Smooth muscle cell (in vitro differentiated cells): ENCODE measurements at regions not wholly inside any gene's neighbourhood (a gene's known extent, or its start where the extent isn't known, plus 50 kb on each side); places are given as distances from the start of the nearest gene placed in this dataset.

Experiments
- DNase-seq: peaks from one replicate; lab custom pipeline; 2025; ENCODE audit not compliant: unreplicated experiment; lab: John Stamatoyannopoulos, UW
- H2AFZ ChIP-seq: fragments of 200-600 bp; sonication (generic); 2 replicates; pipeline ENCODE4 v1.6.0; 2016; ENCODE audit warnings: antibody characterized with exemption, low read depth, mild to moderate bottlenecking
- H3F3A ChIP-seq: fragments of 200-600 bp; sonication (generic); 2 replicates; pipeline ENCODE4 v1.6.0; 2017; ENCODE audit warnings: antibody characterized with exemption, low read depth
- H3K27ac ChIP-seq: fragments of 200-600 bp; sonication (generic); 2 replicates; pipeline ENCODE4 v1.5.1; 2016; ENCODE audit warnings: low read depth, mild to moderate bottlenecking
- H3K27me3 ChIP-seq: fragments of 200-600 bp; sonication (generic); 2 replicates; pipeline ENCODE4 v1.6.1; 2016; ENCODE audit warnings: low read depth, mild to moderate bottlenecking
- H3K36me3 ChIP-seq: fragments of 200-600 bp; sonication (generic); 2 replicates; pipeline ENCODE4 v1.5.1; 2016; ENCODE audit warnings: low read depth
- H3K4me1 ChIP-seq: fragments of 200-600 bp; sonication (generic); 2 replicates; pipeline ENCODE4 v1.5.1; 2016; ENCODE audit warnings: low read depth
- H3K4me2 ChIP-seq: fragments of 200-600 bp; sonication (generic); 2 replicates; pipeline ENCODE4 v1.6.0; 2016; ENCODE audit warnings: mild to moderate bottlenecking
- H3K4me3 ChIP-seq: fragments of 200-600 bp; sonication (generic); 2 replicates; pipeline ENCODE4 v1.5.1; 2016; ENCODE audit warnings: mild to moderate bottlenecking
- H3K79me2 ChIP-seq: fragments of 200-600 bp; sonication (generic); 2 replicates; pipeline ENCODE4 v1.6.0; 2016; ENCODE audit warnings: low read depth, mild to moderate bottlenecking
- H3K9ac ChIP-seq: fragments of 200-600 bp; sonication (generic); 2 replicates; pipeline ENCODE4 v1.6.0; 2016; ENCODE audit warnings: low read depth
- H3K9me3 ChIP-seq: fragments of 200-600 bp; sonication (generic); replicated peaks from 2 replicates; pipeline ENCODE4 v1.5.1; 2016; ENCODE audit warnings: low read depth
- H4K20me1 ChIP-seq: fragments of 200-600 bp; sonication (generic); 2 replicates; pipeline ENCODE4 v1.6.0; 2016; ENCODE audit warnings: low read depth
- WGBS: methylation state at CpG from one replicate; pipeline ENCODE4 v1.1.7; 2016; ENCODE audit warnings: low lambda C conversion rate; 5-methylcytosine and 5-hydroxymethylcytosine counted together
- TF ChIP-seq, protein P1 (sequence below): fragments of 200-600 bp; sonication (generic); IDR thresholded peaks from 2 replicates; pipeline ENCODE4 v1.5.1; 2017; ENCODE audit warnings: borderline replicate concordance, mild to moderate bottlenecking, antibody characterized with exemption; ENCODE audit not compliant: insufficient read depth, poor library complexity, severe bottlenecking

GRCh38 chr3:82839871-82840270 is 1078.4 kb upstream of the GBE1 start:
- H3K27me3 ChIP-seq, result no peaks in the 10 kb centered on the region
- TF ChIP-seq, protein P1, sequence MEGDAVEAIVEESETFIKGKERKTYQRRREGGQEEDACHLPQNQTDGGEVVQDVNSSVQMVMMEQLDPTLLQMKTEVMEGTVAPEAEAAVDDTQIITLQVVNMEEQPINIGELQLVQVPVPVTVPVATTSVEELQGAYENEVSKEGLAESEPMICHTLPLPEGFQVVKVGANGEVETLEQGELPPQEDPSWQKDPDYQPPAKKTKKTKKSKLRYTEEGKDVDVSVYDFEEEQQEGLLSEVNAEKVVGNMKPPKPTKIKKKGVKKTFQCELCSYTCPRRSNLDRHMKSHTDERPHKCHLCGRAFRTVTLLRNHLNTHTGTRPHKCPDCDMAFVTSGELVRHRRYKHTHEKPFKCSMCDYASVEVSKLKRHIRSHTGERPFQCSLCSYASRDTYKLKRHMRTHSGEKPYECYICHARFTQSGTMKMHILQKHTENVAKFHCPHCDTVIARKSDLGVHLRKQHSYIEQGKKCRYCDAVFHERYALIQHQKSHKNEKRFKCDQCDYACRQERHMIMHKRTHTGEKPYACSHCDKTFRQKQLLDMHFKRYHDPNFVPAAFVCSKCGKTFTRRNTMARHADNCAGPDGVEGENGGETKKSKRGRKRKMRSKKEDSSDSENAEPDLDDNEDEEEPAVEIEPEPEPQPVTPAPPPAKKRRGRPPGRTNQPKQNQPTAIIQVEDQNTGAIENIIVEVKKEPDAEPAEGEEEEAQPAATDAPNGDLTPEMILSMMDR, result no peak
- H3K9me3 ChIP-seq, result no peaks in the 10 kb centered on the region
- no peaks in the 10 kb centered on the region for H3F3A ChIP-seq
- H3K36me3 ChIP-seq, result no peaks in the 10 kb centered on the region
- no peaks in the 10 kb centered on the region for H3K79me2 ChIP-seq
- no peak overlapping the region for H3K9ac ChIP-seq
- no peak overlapping the region for H3K27ac ChIP-seq
- no peaks in the 10 kb centered on the region for H3K4me1 ChIP-seq
- H3K4me3 ChIP-seq, result no peak overlapping the region
- DNase-seq, result no peak
- no peaks in the 10 kb centered on the region for H4K20me1 ChIP-seq
- no peak overlapping the region for H3K4me2 ChIP-seq
- H2AFZ ChIP-seq, result no peak overlapping the region

DNA sequence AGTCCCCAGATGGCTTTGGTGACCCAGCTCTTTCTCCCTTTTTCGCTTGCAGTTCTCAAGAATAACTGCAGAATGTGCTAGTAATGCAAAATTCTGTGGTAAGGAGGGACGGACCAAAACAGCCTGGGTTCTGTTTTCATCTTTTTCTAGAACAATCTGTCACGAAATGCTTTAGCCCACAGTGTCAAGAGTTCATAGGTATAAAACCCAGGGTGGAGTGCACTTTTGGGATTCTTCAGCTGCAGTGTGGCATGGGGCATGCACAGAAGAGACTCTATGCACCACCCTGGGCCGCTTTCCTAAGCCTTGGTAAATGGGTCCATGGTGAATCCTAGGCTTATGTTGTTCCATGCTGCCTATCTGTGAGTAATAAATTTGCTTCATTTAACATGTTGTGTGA is 1072.7 kb upstream of the GBE1 start:
- DNase-seq, result no peak
- 90% methylated on average over 4 of the region's 4 CpGs for WGBS
- no peaks in the 10 kb centered on the region for H4K20me1 ChIP-seq
- H3K9ac ChIP-seq, result no peak overlapping the region
- H3K4me3 ChIP-seq, result no peak overlapping the region
- no peaks in the 10 kb centered on the region for H3K4me1 ChIP-seq
- H3K27me3 ChIP-seq, result no peaks in the 10 kb centered on the region
- H2AFZ ChIP-seq, result no peak overlapping the region
- no peaks in the 10 kb centered on the region for H3K79me2 ChIP-seq
- H3F3A ChIP-seq, result no peaks in the 10 kb centered on the region
- H3K4me2 ChIP-seq, result no peak overlapping the region
- TF ChIP-seq, protein P1, result no peak
- no peak overlapping the region for H3K27ac ChIP-seq
- no peaks in the 10 kb centered on the region for H3K36me3 ChIP-seq
- no peaks in the 10 kb centered on the region for H3K9me3 ChIP-seq

DNA sequence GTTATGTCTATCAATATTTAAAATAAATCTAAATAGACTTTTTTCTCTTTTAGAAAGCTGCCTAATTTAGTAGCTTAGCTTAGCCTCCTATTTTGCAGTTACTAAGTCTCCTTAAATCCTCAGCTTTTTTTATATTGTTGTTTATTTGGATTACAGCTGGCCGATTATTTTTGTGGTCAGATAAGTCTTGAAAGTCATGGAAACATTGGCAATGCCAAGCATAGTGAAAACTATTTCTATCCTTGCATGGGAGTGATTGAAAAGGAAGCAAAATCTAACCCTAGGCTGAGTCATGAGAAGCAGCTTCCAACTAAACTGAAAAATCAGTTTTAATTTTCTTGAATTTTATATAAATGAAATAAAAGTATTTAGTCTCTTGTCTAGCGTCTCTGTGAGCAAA is 1063.0 kb upstream of the GBE1 start:
- H3F3A ChIP-seq, result no peaks in the 10 kb centered on the region
- no peaks in the 10 kb centered on the region for H3K36me3 ChIP-seq
- no peak overlapping the region for H3K4me3 ChIP-seq
- H3K27me3 ChIP-seq, result no peaks in the 10 kb centered on the region
- H3K9ac ChIP-seq, result no peak overlapping the region
- no peaks in the 10 kb centered on the region for H3K4me1 ChIP-seq
- no peak overlapping the region for H3K27ac ChIP-seq
- DNase-seq, result no peak
- no peak overlapping the region for H2AFZ ChIP-seq
- H3K4me2 ChIP-seq, result no peak overlapping the region
- H3K79me2 ChIP-seq, result no peaks in the 10 kb centered on the region
- TF ChIP-seq, protein P1, result no peak
- WGBS, result 57% methylated on average over 2 of the region's 2 CpGs
- H3K9me3 ChIP-seq, result no peaks in the 10 kb centered on the region
- no peaks in the 10 kb centered on the region for H4K20me1 ChIP-seq

DNA sequence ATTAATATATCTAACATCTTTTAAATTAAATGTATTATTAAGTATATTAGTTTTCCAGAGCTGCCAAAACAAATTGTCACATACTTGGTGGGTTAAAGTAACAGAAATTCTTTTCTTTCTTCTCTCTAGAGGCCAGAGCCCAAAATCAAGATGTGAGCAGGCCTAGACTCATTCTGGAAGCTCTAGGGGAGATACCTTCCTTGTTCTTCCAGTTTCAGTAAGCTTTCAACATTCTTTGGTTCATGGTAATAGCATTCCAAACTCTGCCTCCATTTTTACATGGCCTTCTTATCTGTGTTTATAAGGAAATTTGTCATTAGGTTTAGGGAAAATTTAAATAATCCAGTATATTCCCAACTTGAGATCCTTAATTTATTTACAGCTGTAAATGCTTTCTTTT is 1054.6 kb upstream of the GBE1 start:
- no peak overlapping the region for H3K4me3 ChIP-seq
- no peaks in the 10 kb centered on the region for H3K9me3 ChIP-seq
- H2AFZ ChIP-seq, result no peak overlapping the region
- H4K20me1 ChIP-seq, result no peaks in the 10 kb centered on the region
- H3K4me1 ChIP-seq, result no peaks in the 10 kb centered on the region
- no peak overlapping the region for H3K4me2 ChIP-seq
- no peaks in the 10 kb centered on the region for H3F3A ChIP-seq
- H3K9ac ChIP-seq, result no peak overlapping the region
- TF ChIP-seq, protein P1, result no peak
- no peaks in the 10 kb centered on the region for H3K36me3 ChIP-seq
- H3K27me3 ChIP-seq, result no peaks in the 10 kb centered on the region
- no peak overlapping the region for H3K27ac ChIP-seq
- no peaks in the 10 kb centered on the region for H3K79me2 ChIP-seq
- no peak for DNase-seq
